ENCODE measurements at regions not wholly inside any gene's neighbourhood (a gene's known extent, or its start where the extent isn't known, plus 50 kb on each side); places are given as distances from the start of the nearest gene placed in this dataset.

- TF ChIP-seq, protein P1, sequence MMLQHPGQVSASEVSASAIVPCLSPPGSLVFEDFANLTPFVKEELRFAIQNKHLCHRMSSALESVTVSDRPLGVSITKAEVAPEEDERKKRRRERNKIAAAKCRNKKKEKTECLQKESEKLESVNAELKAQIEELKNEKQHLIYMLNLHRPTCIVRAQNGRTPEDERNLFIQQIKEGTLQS (IDR thresholded peaks at IDR 0.05; ENCODE audit: insufficient read depth, low read depth, low read length): no peak
- TF ChIP-seq EP300 (IDR thresholded peaks at IDR 0.05; ENCODE audit: borderline replicate concordance in 1 of 2, low read depth in 2 of 2, low read length in 2 of 2) (no peak), POLR2A (IDR thresholded peaks at IDR 0.05; ENCODE audit: control extremely low read depth in 1 of 2, low read depth in 2 of 2, low read length in 2 of 2) (no peak)
Observed at GRCh38 chr6:145233955-145234354, 501.4 kb downstream of the EPM2A start.

Measured in H1 (cell line).